PC-9 (cell line): ENCODE measurements at regions not wholly inside any gene's neighbourhood (a gene's known extent, or its start where the extent isn't known, plus 50 kb on each side); places are given as distances from the start of the nearest gene placed in this dataset.

ENCODE experiments used
- BruUV-seq: library from RNA; stranded (reverse); fragments of 400-500 nt; replicated peaks from 2 replicates; lab custom pipeline; 2021; lab: Mats Ljungman, UMichigan
- CTCF ChIA-PET: fragments of 300-600 bp; sonication (Branson Sonifier 250); formaldehyde crosslinking; loops from one replicate; lab custom pipeline; 2022; ENCODE audit warnings: antibody characterized with exemption; lab: Charles Lee
- POLR2A ChIA-PET: fragments of 300-600 bp; sonication (Branson Sonifier 250); formaldehyde crosslinking; loops from one replicate; lab custom pipeline; 2022; ENCODE audit warnings: antibody characterized with exemption; ENCODE audit not compliant: unreplicated experiment; lab: Charles Lee
- DNase-seq, 2 experiments: peaks; one replicate each; pipeline versions ENCODE4 v3.0.0 to v3.0.0-alpha.2; 2015 to 2022; ENCODE audit warnings: mixed read lengths in 1 of 2
- H2AFZ ChIP-seq: fragments of 200-600 bp; sonication (generic); 2 replicates; pipeline ENCODE4 v1.8.1; 2017; ENCODE audit warnings: antibody characterized with exemption
- H3F3A ChIP-seq: fragments of 200-600 bp; sonication (generic); 2 replicates; pipeline ENCODE4 v1.8.1; 2017; ENCODE audit warnings: antibody characterized with exemption, mild to moderate bottlenecking, low read depth; ENCODE audit not compliant: insufficient read depth
- H3K27ac ChIP-seq: fragments of 200-600 bp; sonication (generic); 2 replicates; pipeline ENCODE4 v1.6.1; 2016; ENCODE audit warnings: mixed run types
- H3K27me3 ChIP-seq: fragments of 200-600 bp; sonication (generic); 2 replicates; pipeline ENCODE4 v1.6.1; 2016; ENCODE audit warnings: low read depth, mixed run types; ENCODE audit not compliant: insufficient read depth
- H3K36me3 ChIP-seq: fragments of 200-600 bp; sonication (generic); 2 replicates; pipeline ENCODE4 v1.6.1; 2016; ENCODE audit warnings: low read depth, mixed run types
- H3K4me1 ChIP-seq: fragments of 200-600 bp; sonication (generic); replicated peaks from 2 replicates; pipeline ENCODE4 v1.6.1; 2016; ENCODE audit warnings: mixed run types; ENCODE audit not compliant: insufficient read depth
- H3K4me2 ChIP-seq: fragments of 200-600 bp; sonication (generic); 2 replicates; pipeline ENCODE4 v1.6.1; 2017; ENCODE audit warnings: mixed run types
- H3K4me3 ChIP-seq: fragments of 200-600 bp; sonication (generic); 2 replicates; pipeline ENCODE4 v1.6.1; 2016; ENCODE audit warnings: mixed run types
- H3K79me2 ChIP-seq: fragments of 200-600 bp; sonication (generic); 2 replicates; pipeline ENCODE4 v1.6.1; 2017; ENCODE audit warnings: low read depth, mixed run types
- H3K9me2 ChIP-seq: fragments of 200-600 bp; sonication (generic); 2 replicates; pipeline ENCODE4 v1.8.1; 2017; ENCODE audit warnings: mild to moderate bottlenecking; ENCODE audit not compliant: insufficient read depth
- H3K9me3 ChIP-seq: fragments of 200-600 bp; sonication (generic); 2 replicates; pipeline ENCODE4 v1.8.1; 2016; ENCODE audit warnings: low read depth; ENCODE audit not compliant: insufficient read depth
- H4K20me1 ChIP-seq: fragments of 200-600 bp; sonication (generic); 2 replicates; pipeline ENCODE4 v1.8.1; 2017; ENCODE audit not compliant: insufficient read depth
- CTCF ChIP-seq: fragments of 200-600 bp; sonication (generic); conservative IDR thresholded peaks from 2 replicates; pipeline ENCODE4 v1.6.1; 2017; ENCODE audit warnings: mixed run types, antibody characterized with exemption, mild to moderate bottlenecking, moderate library complexity
- EZH2 ChIP-seq: fragments of 200-600 bp; sonication (generic); IDR thresholded peaks from 2 replicates; pipeline ENCODE4 v1.8.0; 2017; ENCODE audit warnings: antibody characterized with exemption, low read depth
- intact Hi-C: fragments of 100-400 bp; cut with micrococcal nuclease; formaldehyde crosslinking; loops from one replicate; pipeline ENCODE4 v1.10.0; 2022; ENCODE audit not compliant: unreplicated experiment

GRCh38 chr14:43595096-43595772 is 911.8 kb downstream of the FSCB start:
- Histone ChIP-seq H3K4me2 (no peak overlapping the region), H3K4me3 (no peak overlapping the region), H3K36me3 (no peaks in the 10 kb centered on the region), H3K79me2 (no peaks in the 10 kb centered on the region), H4K20me1 (no peaks in the 10 kb centered on the region), H3K9me3 (no peaks in the 10 kb centered on the region), H3K27ac (no peak overlapping the region), H3K9me2 (no peaks in the 10 kb centered on the region), H2AFZ (no peak overlapping the region), H3K4me1 (no peaks in the 10 kb centered on the region), H3K27me3 (no peaks in the 10 kb centered on the region), H3F3A (no peaks in the 10 kb centered on the region)
- POLR2A ChIA-PET: no interaction called here
- BruUV-seq: no TSS peak
- CTCF ChIA-PET: no interaction called here
- intact Hi-C loops: no loop called here
- TF ChIP-seq EZH2 (no peak), CTCF (no peak)
- DNase-seq: no peak

- no peaks in the 10 kb centered on the region for H3K27me3 ChIP-seq
- H3K36me3 ChIP-seq: no peaks in the 10 kb centered on the region
- H3F3A ChIP-seq: no peaks in the 10 kb centered on the region
- H3K4me1 ChIP-seq: no peaks in the 10 kb centered on the region
- intact Hi-C loops: no loop called here
- no peak overlapping the region for H3K27ac ChIP-seq
- ChIA-PET POLR2A (no interaction called here), CTCF (no interaction called here)
- H3K4me3 ChIP-seq: no peak overlapping the region
- H3K79me2 ChIP-seq: no peaks in the 10 kb centered on the region
- DNase-seq: no peak
- no peaks in the 10 kb centered on the region for H4K20me1 ChIP-seq
- H3K9me3 ChIP-seq: no peaks in the 10 kb centered on the region
- TF ChIP-seq CTCF (no peak), EZH2 (no peak)
- no peak overlapping the region for H2AFZ ChIP-seq
- no peak overlapping the region for H3K4me2 ChIP-seq
- no TSS peak for BruUV-seq
- no peaks in the 10 kb centered on the region for H3K9me2 ChIP-seq
Observed at GRCh38 chr14:43591776-43592175, 915.3 kb downstream of the FSCB start.

- TF ChIP-seq EZH2: no peak
- no peak for TF ChIP-seq CTCF
- CTCF ChIA-PET: no interaction called here
Observed at GRCh38 chr14:43587183-43587582, 919.9 kb downstream of the FSCB start.

More at GRCh38 chr14:43587183-43587582, 919.9 kb downstream of the FSCB start:
- Histone ChIP-seq H3K27ac (no peak overlapping the region), H3K36me3 (no peaks in the 10 kb centered on the region), H3K27me3 (no peaks in the 10 kb centered on the region), H2AFZ (no peak overlapping the region), H3K9me3 (no peaks in the 10 kb centered on the region), H3K9me2 (peaks cover 4% of the 10 kb centered on the region; the same call in 1 of the 2 replicates), H4K20me1 (no peaks in the 10 kb centered on the region), H3K79me2 (no peaks in the 10 kb centered on the region), H3F3A (no peaks in the 10 kb centered on the region), H3K4me1 (no peaks in the 10 kb centered on the region), H3K4me2 (no peak overlapping the region), H3K4me3 (no peak overlapping the region)
- intact Hi-C loops: no loop called here
- DNase-seq: no peak
- BruUV-seq: no TSS peak
- POLR2A ChIA-PET: no interaction called here
